GM19238 (cell line): ENCODE measurements at regions not wholly inside any gene's neighbourhood (a gene's known extent, or its start where the extent isn't known, plus 50 kb on each side); places are given as distances from the start of the nearest gene placed in this dataset.

ENCODE experiments used
- DNase-seq: peaks from one replicate; pipeline ENCODE4 v3.0.0; 2011; ENCODE audit warnings: low spot score; ENCODE audit not compliant: insufficient read length

- DNase-seq, result no peak
Measured at GRCh38 chr2:226680719-226681118, 118.9 kb downstream of the IRS1 start.

- DNase-seq, result no peak
Measured at GRCh38 chr2:226679389-226680065, 120.1 kb downstream of the IRS1 start.

- no peak for DNase-seq
Measured at GRCh38 chr2:226678422-226678821, 121.2 kb downstream of the IRS1 start.

GRCh38 chr2:226677080-226677479 is 122.5 kb downstream of the IRS1 start:
- no peak for DNase-seq

GRCh38 chr2:226676618-226677017 is 123.0 kb downstream of the IRS1 start:
- no peak for DNase-seq

- DNase-seq, result no peak
Measured at GRCh38 chr2:226674123-226674522, 125.5 kb downstream of the IRS1 start.

- no peak for DNase-seq
Measured at GRCh38 chr2:226673314-226673723, 126.3 kb downstream of the IRS1 start.

- no peak for DNase-seq
Measured at GRCh38 chr2:226671141-226671676, 128.4 kb downstream of the IRS1 start.

- DNase-seq, result no peak
Measured at GRCh38 chr2:226669905-226670304, 129.7 kb downstream of the IRS1 start.

GRCh38 chr2:226669249-226669648 is 130.4 kb downstream of the IRS1 start:
- no peak for DNase-seq

- DNase-seq, result no peak
Measured at GRCh38 chr2:226667736-226668135, 131.9 kb downstream of the IRS1 start.

- no peak for DNase-seq
Measured at GRCh38 chr2:226665306-226665831, 134.3 kb downstream of the IRS1 start.

- no peak for DNase-seq
Measured at GRCh38 chr2:226664661-226665060, 135.0 kb downstream of the IRS1 start.

- no peak for DNase-seq
Measured at GRCh38 chr2:226664140-226664539, 135.5 kb downstream of the IRS1 start.

- DNase-seq, result no peak
Measured at GRCh38 chr2:226661789-226662545, 137.7 kb downstream of the IRS1 start.

GRCh38 chr2:226660526-226660925 is 139.1 kb downstream of the IRS1 start:
- DNase-seq, result no peak

- DNase-seq, result no peak
Measured at GRCh38 chr2:226660124-226660523, 139.5 kb downstream of the IRS1 start.

GRCh38 chr2:226659410-226659809 is 140.2 kb downstream of the IRS1 start:
- no peak for DNase-seq

- no peak for DNase-seq
Measured at GRCh38 chr2:226658555-226658954, 141.1 kb downstream of the IRS1 start.

- no peak for DNase-seq
Measured at GRCh38 chr2:226657340-226658053, 142.1 kb downstream of the IRS1 start.

- DNase-seq, result no peak
Measured at GRCh38 chr2:226656367-226656766, 143.3 kb downstream of the IRS1 start.

GRCh38 chr2:226655871-226656270 is 143.7 kb downstream of the IRS1 start:
- no peak for DNase-seq
